Endothelial cell of umbilical vein (primary cell): ENCODE measurements at regions not wholly inside any gene's neighbourhood (a gene's known extent, or its start where the extent isn't known, plus 50 kb on each side); places are given as distances from the start of the nearest gene placed in this dataset.

Experiments
- BruUV-seq: library from RNA; stranded (reverse); fragments of 400-500 nt; replicated peaks from 2 replicates; lab custom pipeline; 2021; lab: Mats Ljungman, UMichigan
- CTCF ChIA-PET: fragments of 300-600, 350-600 bp; sonication (Branson Sonifier 250); formaldehyde crosslinking; loops from one replicate; lab custom pipeline; 2021; ENCODE audit warnings: antibody characterized with exemption, inconsistent platforms; lab: Charles Lee
- POLR2A ChIA-PET: fragments of 300-600, 350-600 bp; sonication (Branson Sonifier 250); formaldehyde crosslinking; loops from one replicate; lab custom pipeline; 2021; ENCODE audit warnings: antibody characterized with exemption, inconsistent platforms; lab: Charles Lee
- DNase-seq: peaks from one replicate; pipeline ENCODE4 v3.0.0-alpha.2; 2011; ENCODE audit warnings: low read depth, low spot score
- FAIRE-seq: peaks from 2 replicates; lab custom pipeline; 2011; peaks lifted over from hg19 to GRCh38; lab: Jason Lieb, UNC
- H2AFZ ChIP-seq: 2 replicates; pipeline ENCODE4 v1.6.0; 2012; ENCODE audit warnings: low read depth, low read length, control low read depth, inconsistent platforms
- H3K27ac ChIP-seq: 2 replicates; pipeline ENCODE4 v1.5.1; 2011; ENCODE audit warnings: low read depth, mild to moderate bottlenecking, control low read depth, low read length, moderate library complexity; ENCODE audit not compliant: insufficient read depth
- H3K27me3 ChIP-seq, 2 experiments: 2 replicates each; pipeline versions ENCODE4 v1.6.0 to v1.6.1; 2011; ENCODE audit warnings: low read length in 2 of 2, mixed read lengths in 1 of 2; ENCODE audit not compliant: control insufficient read depth in 2 of 2, insufficient read depth in 2 of 2
- H3K36me3 ChIP-seq, 2 experiments: 2 replicates in 1 of 2; 3 replicates in 1 of 2; pipeline ENCODE4 v1.5.1; 2011; ENCODE audit warnings: low read length in 2 of 2, mild to moderate bottlenecking in 1 of 2, moderate library complexity in 1 of 2; ENCODE audit not compliant: control insufficient read depth in 2 of 2, insufficient read depth in 2 of 2; ENCODE audit errors: extremely low read depth in 1 of 2
- H3K4me1 ChIP-seq: 3 replicates; pipeline ENCODE4 v1.5.1; 2011; ENCODE audit warnings: mild to moderate bottlenecking, low read length; ENCODE audit not compliant: control insufficient read depth, insufficient read depth; ENCODE audit errors: extremely low read depth
- H3K4me2 ChIP-seq: 2 replicates; pipeline ENCODE4 v1.6.1; 2011; ENCODE audit warnings: low read length, control low read depth, mixed read lengths; ENCODE audit not compliant: insufficient read depth
- H3K4me3 ChIP-seq, 3 experiments: fragments of 200-600 bp in 1 of 3; sonication (generic), shearing (Covaris generic) in 1 of 3; replicated peaks in 1 of 3; 2 replicates each; pipeline ENCODE4 v1.5.1; 2011 to 2016; ENCODE audit warnings: control low read depth in 3 of 3, low read length in 3 of 3, mild to moderate bottlenecking in 2 of 3, inconsistent platforms in 1 of 3, low read depth in 1 of 3, moderate library complexity in 1 of 3; ENCODE audit not compliant: insufficient read depth in 1 of 3
- H3K79me2 ChIP-seq: 2 replicates; pipeline ENCODE4 v1.6.0; 2012; ENCODE audit warnings: low read length, inconsistent platforms; ENCODE audit not compliant: control insufficient read depth, insufficient read depth
- H3K9ac ChIP-seq: replicated peaks from 2 replicates; pipeline ENCODE3; 2011; ENCODE audit warnings: low read length, control low read depth; ENCODE audit not compliant: insufficient read depth; ENCODE audit errors: extremely low read depth
- H3K9me1 ChIP-seq: replicated peaks from 3 replicates; pipeline ENCODE4 v1.6.0; 2011; ENCODE audit warnings: mild to moderate bottlenecking, low read length; ENCODE audit not compliant: control insufficient read depth, insufficient read depth; ENCODE audit errors: extremely low read depth
- H3K9me3 ChIP-seq: replicated peaks from 2 replicates; pipeline ENCODE4 v1.5.1; 2012; ENCODE audit warnings: low read length, inconsistent platforms; ENCODE audit not compliant: control insufficient read depth, insufficient read depth
- H4K20me1 ChIP-seq: replicated peaks from 2 replicates; pipeline ENCODE3; 2011; ENCODE audit warnings: mild to moderate bottlenecking, low read length; ENCODE audit not compliant: control insufficient read depth, insufficient read depth; ENCODE audit errors: extremely low read depth
- EZH2 ChIP-seq: IDR thresholded peaks from 2 replicates; pipeline ENCODE4 v1.6.1; 2012; ENCODE audit warnings: borderline replicate concordance, low read depth, mild to moderate bottlenecking, moderate library complexity, low read length, inconsistent platforms; ENCODE audit not compliant: severe bottlenecking
- FOS ChIP-seq: IDR thresholded peaks from 2 replicates; pipeline ENCODE4 v1.6.1; 2011; ENCODE audit warnings: mild to moderate bottlenecking, low read length, moderate library complexity, borderline replicate concordance; ENCODE audit not compliant: insufficient read depth
- GATA2 ChIP-seq: IDR thresholded peaks from 2 replicates; pipeline ENCODE4 v1.7.0; 2011; ENCODE audit warnings: low read depth, mild to moderate bottlenecking, moderate library complexity, mixed read lengths, low read length; ENCODE audit not compliant: insufficient read length, insufficient read depth
- JUN ChIP-seq: IDR thresholded peaks from 2 replicates; pipeline ENCODE4 v1.6.1; 2011; ENCODE audit warnings: borderline replicate concordance, low read depth; ENCODE audit not compliant: insufficient read length, insufficient read depth
- MYC ChIP-seq: IDR thresholded peaks from one replicate; pipeline ENCODE4 v1.6.1; 2011; ENCODE audit warnings: mild to moderate bottlenecking, low read depth, low read length
- POLR2A ChIP-seq: IDR thresholded peaks from 2 replicates; pipeline ENCODE4 v1.6.1; 2012; ENCODE audit warnings: low read depth, mild to moderate bottlenecking, control low read depth, low read length
- POLR2AphosphoS5 ChIP-seq: IDR thresholded peaks from 2 replicates; pipeline ENCODE4 v1.6.1; 2012; ENCODE audit warnings: low read depth, mild to moderate bottlenecking, control low read depth, low read length, moderate library complexity; ENCODE audit not compliant: insufficient read depth
- dilution Hi-C: fragments of 300-500 bp; cut with MboI; formaldehyde crosslinking; loops from one replicate; pipeline ENCODE4 v1.15.0; 2019; ENCODE audit warnings: low sequenced_read_pairs; ENCODE audit not compliant: extremely low pct_ligation_motif_present
- intact Hi-C: fragments of 100-400 bp; cut with micrococcal nuclease; formaldehyde crosslinking; loops from one replicate; pipeline ENCODE4 v1.10.0; 2022
- TF ChIP-seq, protein P1 (sequence below), 2 donors: IDR thresholded peaks; 1 replicate in 1 of 2; 2 replicates in 1 of 2; pipeline ENCODE4 v1.5.1; 2011; ENCODE audit warnings: low read length in 2 of 2, mild to moderate bottlenecking in 2 of 2, moderate library complexity in 2 of 2, control low read depth in 1 of 2, inconsistent platforms in 1 of 2, low read depth in 1 of 2; ENCODE audit not compliant: insufficient read depth in 1 of 2; ENCODE audit errors: extremely low read depth in 1 of 2
- TF ChIP-seq, protein P2 (sequence below): IDR thresholded peaks from 2 replicates; pipeline ENCODE4 v1.6.1; 2011; ENCODE audit not compliant: insufficient read depth, insufficient read length

DNA sequence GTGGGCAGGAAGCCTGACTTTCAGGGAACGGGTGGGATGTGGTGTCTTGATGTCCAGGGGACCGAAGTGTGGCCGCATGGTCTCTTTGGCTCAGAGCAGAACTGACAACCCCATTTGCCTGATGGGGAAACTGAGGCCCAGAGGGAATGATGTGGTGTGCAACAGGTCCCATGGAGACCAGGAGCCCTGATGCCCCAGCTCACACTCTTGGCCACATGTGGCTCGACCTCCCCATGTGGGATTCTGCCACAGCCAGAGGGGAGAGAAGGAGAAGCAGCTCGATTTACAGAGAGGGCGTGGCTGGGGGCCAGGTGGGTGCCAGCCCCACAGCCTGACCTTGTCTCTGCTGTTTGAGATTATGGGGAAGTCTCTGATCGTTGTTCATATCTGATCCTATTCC is 128.1 kb downstream of the TEX29 start:
- POLR2A ChIA-PET, result no interaction called here
- intact Hi-C loops, result no loop called here
- H3K79me2 ChIP-seq, result no peaks in the 10 kb centered on the region

More for the DNA sequence above, 128.1 kb downstream of the TEX29 start:
- no peaks in the 10 kb centered on the region for H3K36me3 ChIP-seq
- no peaks in the 10 kb centered on the region for H3K27me3 ChIP-seq
- no peak overlapping the region for H3K27ac ChIP-seq
- no peaks in the 10 kb centered on the region for H4K20me1 ChIP-seq
- no peaks in the 10 kb centered on the region for H3K9me1 ChIP-seq
- no peak overlapping the region for H3K9ac ChIP-seq
- no peak overlapping the region for H3K4me2 ChIP-seq
- H2AFZ ChIP-seq, result no peak overlapping the region
- DNase-seq (no peak), FAIRE-seq (no peak)
- CTCF ChIA-PET, result no interaction called here
- dilution Hi-C loops, result no loop called here
- no peak overlapping the region for H3K4me3 ChIP-seq
- no peaks in the 10 kb centered on the region for H3K9me3 ChIP-seq
- no peak for TF ChIP-seq POLR2AphosphoS5
- TF ChIP-seq POLR2A, result no peak
- TF ChIP-seq, protein P1, sequence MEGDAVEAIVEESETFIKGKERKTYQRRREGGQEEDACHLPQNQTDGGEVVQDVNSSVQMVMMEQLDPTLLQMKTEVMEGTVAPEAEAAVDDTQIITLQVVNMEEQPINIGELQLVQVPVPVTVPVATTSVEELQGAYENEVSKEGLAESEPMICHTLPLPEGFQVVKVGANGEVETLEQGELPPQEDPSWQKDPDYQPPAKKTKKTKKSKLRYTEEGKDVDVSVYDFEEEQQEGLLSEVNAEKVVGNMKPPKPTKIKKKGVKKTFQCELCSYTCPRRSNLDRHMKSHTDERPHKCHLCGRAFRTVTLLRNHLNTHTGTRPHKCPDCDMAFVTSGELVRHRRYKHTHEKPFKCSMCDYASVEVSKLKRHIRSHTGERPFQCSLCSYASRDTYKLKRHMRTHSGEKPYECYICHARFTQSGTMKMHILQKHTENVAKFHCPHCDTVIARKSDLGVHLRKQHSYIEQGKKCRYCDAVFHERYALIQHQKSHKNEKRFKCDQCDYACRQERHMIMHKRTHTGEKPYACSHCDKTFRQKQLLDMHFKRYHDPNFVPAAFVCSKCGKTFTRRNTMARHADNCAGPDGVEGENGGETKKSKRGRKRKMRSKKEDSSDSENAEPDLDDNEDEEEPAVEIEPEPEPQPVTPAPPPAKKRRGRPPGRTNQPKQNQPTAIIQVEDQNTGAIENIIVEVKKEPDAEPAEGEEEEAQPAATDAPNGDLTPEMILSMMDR (IDR thresholded peaks at IDR 0.05; ENCODE audit: extremely low read depth in 1 of 2, insufficient read depth in 1 of 2, low read depth in 1 of 2, low read length in 2 of 2), result no peak
- TF ChIP-seq, protein P2, sequence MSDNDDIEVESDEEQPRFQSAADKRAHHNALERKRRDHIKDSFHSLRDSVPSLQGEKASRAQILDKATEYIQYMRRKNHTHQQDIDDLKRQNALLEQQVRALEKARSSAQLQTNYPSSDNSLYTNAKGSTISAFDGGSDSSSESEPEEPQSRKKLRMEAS, result no peak
- TF ChIP-seq EZH2, result no peak
- no peak for TF ChIP-seq GATA2
- TF ChIP-seq JUN, result no peak
- no peak for TF ChIP-seq FOS
- TF ChIP-seq MYC, result no peak
- no peaks in the 10 kb centered on the region for H3K4me1 ChIP-seq
- no TSS peak for BruUV-seq
